HUES48 (cell line): ENCODE measurements at regions not wholly inside any gene's neighbourhood (a gene's known extent, or its start where the extent isn't known, plus 50 kb on each side); places are given as distances from the start of the nearest gene placed in this dataset.
"Not testable (repeated sequence)": the region's sequence is repeated elsewhere in the genome, so short reads cannot be mapped to it uniquely, and the experiment has no call there.

Experiments
- H3K27ac ChIP-seq: one replicate; pipeline ENCODE4 v1.7.0; 2013; ENCODE audit warnings: low read depth, low read length, inconsistent platforms
- H3K27me3 ChIP-seq: 2 replicates; pipeline ENCODE4 v1.6.1; 2013; ENCODE audit warnings: mild to moderate bottlenecking, low read length; ENCODE audit not compliant: control insufficient read depth, insufficient read depth
- H3K36me3 ChIP-seq: 2 replicates; pipeline ENCODE4 v1.6.1; 2013; ENCODE audit warnings: low read length; ENCODE audit not compliant: control insufficient read depth, insufficient read depth
- H3K4me1 ChIP-seq: 2 replicates; pipeline ENCODE4 v1.6.1; 2013; ENCODE audit warnings: mild to moderate bottlenecking, low read length; ENCODE audit not compliant: control insufficient read depth, insufficient read depth
- H3K4me3 ChIP-seq: 2 replicates; pipeline ENCODE4 v1.5.1; 2013; ENCODE audit warnings: mild to moderate bottlenecking, low read depth, low read length
- H3K9ac ChIP-seq: 2 replicates; pipeline ENCODE4 v1.6.1; 2013; ENCODE audit warnings: mild to moderate bottlenecking, low read depth, low read length, moderate library complexity
- H3K9me3 ChIP-seq: 2 replicates; pipeline ENCODE4 v1.6.1; 2013; ENCODE audit warnings: low read length; ENCODE audit not compliant: control insufficient read depth, insufficient read depth

- Histone ChIP-seq H3K4me1 (no peaks in the 10 kb centered on the region), H3K4me3 (no peak overlapping the region), H3K9me3 (no peaks in the 10 kb centered on the region), H3K9ac (no peak overlapping the region), H3K36me3 (no peaks in the 10 kb centered on the region), H3K27ac (no peak overlapping the region), H3K27me3 (no peaks in the 10 kb centered on the region)
Observed at GRCh38 chr12:78331753-78332152, 501.1 kb downstream of the NAV3 start.

- Histone ChIP-seq H3K9me3 (no peaks in the 10 kb centered on the region), H3K27ac (no peak overlapping the region), H3K4me3 (no peak overlapping the region), H3K4me1 (no peaks in the 10 kb centered on the region), H3K27me3 (no peaks in the 10 kb centered on the region), H3K36me3 (no peaks in the 10 kb centered on the region), H3K9ac (no peak overlapping the region)
Observed at GRCh38 chr12:78338054-78338785, 507.5 kb downstream of the NAV3 start.

GRCh38 chr12:78340406-78340805, 509.7 kb downstream of the NAV3 start:
- H3K9ac ChIP-seq: no peak overlapping the region
- H3K27ac ChIP-seq: no peak overlapping the region
- no peaks in the 10 kb centered on the region for H3K9me3 ChIP-seq
- H3K36me3 ChIP-seq: no peaks in the 10 kb centered on the region
- H3K4me1 ChIP-seq: no peaks in the 10 kb centered on the region
- H3K27me3 ChIP-seq: no peaks in the 10 kb centered on the region
- no peak overlapping the region for H3K4me3 ChIP-seq

GRCh38 chr12:78343657-78344056, 513.0 kb downstream of the NAV3 start:
- no peaks in the 10 kb centered on the region for H3K36me3 ChIP-seq
- no peak overlapping the region for H3K9ac ChIP-seq
- H3K27ac ChIP-seq: no peak overlapping the region

GRCh38 chr12:78359520-78359919, 505.1 kb upstream of the SYT1 start:
- Histone ChIP-seq H3K36me3 (no peaks in the 10 kb centered on the region), H3K4me3 (no peak overlapping the region), H3K9me3 (no peaks in the 10 kb centered on the region), H3K4me1 (peaks cover 6% of the 10 kb centered on the region; the same call in 1 of the 2 replicates), H3K27ac (no peak overlapping the region), H3K9ac (no peak overlapping the region), H3K27me3 (no peaks in the 10 kb centered on the region)

More at GRCh38 chr12:78343657-78344056, 513.0 kb downstream of the NAV3 start:
- no peaks in the 10 kb centered on the region for H3K27me3 ChIP-seq
- H3K4me3 ChIP-seq: no peak overlapping the region
- H3K9me3 ChIP-seq: no peaks in the 10 kb centered on the region
- no peaks in the 10 kb centered on the region for H3K4me1 ChIP-seq

- no peak overlapping the region for H3K9ac ChIP-seq
Observed at GRCh38 chr12:78361683-78362082, 502.9 kb upstream of the SYT1 start.

GRCh38 chr12:78371284-78371683, 493.3 kb upstream of the SYT1 start:
- Histone ChIP-seq H3K4me1 (peaks cover 21% of the 10 kb centered on the region), H3K9ac (no peak overlapping the region), H3K4me3 (no peak overlapping the region), H3K36me3 (no peaks in the 10 kb centered on the region), H3K9me3 (no peaks in the 10 kb centered on the region), H3K27ac (no peak overlapping the region), H3K27me3 (no peaks in the 10 kb centered on the region)

More at GRCh38 chr12:78361683-78362082, 502.9 kb upstream of the SYT1 start:
- no peak overlapping the region for H3K4me3 ChIP-seq
- no peaks in the 10 kb centered on the region for H3K9me3 ChIP-seq
- H3K36me3 ChIP-seq: no peaks in the 10 kb centered on the region
- peaks cover 6% of the 10 kb centered on the region; the same call in 1 of the 2 replicates for H3K4me1 ChIP-seq
- H3K27me3 ChIP-seq: no peaks in the 10 kb centered on the region
- H3K27ac ChIP-seq: no peak overlapping the region

- Histone ChIP-seq H3K9ac (no peak overlapping the region), H3K27ac (no peak overlapping the region), H3K27me3 (no peaks in the 10 kb centered on the region), H3K4me3 (no peak overlapping the region), H3K4me1 (peaks cover 21% of the 10 kb centered on the region), H3K36me3 (no peaks in the 10 kb centered on the region), H3K9me3 (peaks cover 15% of the 10 kb centered on the region)
Observed at GRCh38 chr12:78375461-78375860, 489.1 kb upstream of the SYT1 start.

GRCh38 chr12:78376257-78376656, 488.3 kb upstream of the SYT1 start:
- H3K9ac ChIP-seq: no peak overlapping the region
- no peak overlapping the region for H3K4me3 ChIP-seq
- peaks cover 19% of the 10 kb centered on the region for H3K4me1 ChIP-seq
- no peaks in the 10 kb centered on the region for H3K27me3 ChIP-seq
- no peak overlapping the region for H3K27ac ChIP-seq
- no peaks in the 10 kb centered on the region for H3K36me3 ChIP-seq
- peaks cover 15% of the 10 kb centered on the region for H3K9me3 ChIP-seq

- not testable (repeated sequence) for H3K27ac ChIP-seq, H3K36me3 ChIP-seq, H3K9ac ChIP-seq, H3K4me3 ChIP-seq, H3K27me3 ChIP-seq
- H3K9me3 ChIP-seq: peaks cover 15% of the 10 kb centered on the region
- H3K4me1 ChIP-seq: peaks cover 14% of the 10 kb centered on the region
Observed at GRCh38 chr12:78379065-78379464, 485.5 kb upstream of the SYT1 start.

GRCh38 chr12:78383414-78383813, 481.2 kb upstream of the SYT1 start:
- Histone ChIP-seq H3K36me3 (no peaks in the 10 kb centered on the region), H3K27me3 (no peaks in the 10 kb centered on the region), H3K27ac (no peak overlapping the region), H3K4me1 (peaks cover 5% of the 10 kb centered on the region; the same call in 1 of the 2 replicates), H3K4me3 (no peak overlapping the region), H3K9me3 (peaks cover 10% of the 10 kb centered on the region), H3K9ac (no peak overlapping the region)
